GM18498 (cell line): ENCODE measurements at regions not wholly inside any gene's neighbourhood (a gene's known extent, or its start where the extent isn't known, plus 50 kb on each side); places are given as distances from the start of the nearest gene placed in this dataset.
A peak's percentile ranks its signal among the peaks of the same experiment; 100 is the strongest.

Source experiments
- ATAC-seq: cut with Tn5 transposase; IDR thresholded peaks from one replicate; pipeline ENCODE4 v1.9.1; 2021; ENCODE audit warnings: mild to moderate bottlenecking, moderate library complexity; ENCODE audit not compliant: unreplicated experiment

DNA sequence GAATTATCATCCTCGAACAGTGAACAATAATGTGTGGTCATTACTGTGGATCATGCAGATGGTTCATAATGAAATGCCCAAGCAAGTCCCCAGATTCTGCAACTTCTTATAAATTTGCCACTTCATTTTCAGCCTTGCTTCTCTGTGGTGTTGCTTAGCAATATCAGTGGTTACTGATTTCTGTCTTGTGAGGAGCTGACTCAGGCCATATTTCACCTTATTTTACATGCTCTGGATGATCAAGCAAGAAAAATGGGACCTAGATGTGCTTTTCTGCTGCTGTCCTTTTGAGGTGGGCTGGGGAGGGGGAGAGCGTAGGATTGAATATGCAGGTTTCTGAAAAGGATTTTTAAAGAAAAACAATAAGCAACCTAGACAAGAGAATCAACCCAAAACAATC lies 188.3 kb downstream of the SLC24A2 start:
- no peak for ATAC-seq

- ATAC-seq, result no peak
Observed at GRCh38 chr9:19598722-19599121, 189.9 kb downstream of the ACER2 start.

DNA sequence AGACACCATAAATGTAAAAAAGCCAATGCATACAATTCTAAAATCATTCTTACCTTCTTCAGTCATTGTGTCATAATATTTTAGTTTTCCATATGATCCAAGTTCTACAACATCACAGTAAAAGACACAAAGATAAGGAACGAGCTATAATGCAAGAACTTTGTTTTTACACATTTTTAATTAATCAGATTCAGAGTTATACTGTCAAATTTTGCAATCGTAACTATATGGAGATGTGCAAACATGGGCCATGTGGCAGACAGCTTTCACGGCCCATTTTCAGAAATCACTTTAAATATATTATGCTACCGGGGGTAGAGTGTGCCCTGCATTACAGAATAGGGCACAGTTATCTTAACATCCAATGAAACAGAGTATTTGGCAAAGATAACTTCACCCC lies 188.4 kb downstream of the ACER2 start:
- no peak for ATAC-seq

DNA sequence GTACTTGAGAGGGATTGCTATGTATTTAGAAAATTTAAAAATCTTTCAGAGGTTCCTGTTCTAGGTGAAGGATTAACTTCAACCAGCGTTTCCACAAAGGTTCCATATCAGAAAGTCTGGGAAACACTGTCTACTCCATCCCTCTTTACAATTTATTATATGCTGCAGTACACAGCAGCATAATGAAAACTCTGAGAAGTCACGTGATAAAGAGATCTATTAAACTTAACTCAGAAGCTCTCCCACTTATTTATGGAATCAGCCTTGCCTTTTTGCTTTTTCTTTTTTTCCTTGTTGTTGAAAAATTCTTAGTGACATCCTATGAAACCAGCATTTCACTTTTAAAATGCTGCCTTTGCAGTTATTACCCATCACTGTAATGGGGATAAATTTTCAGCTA lies 186.2 kb downstream of the ACER2 start:
- no peak for ATAC-seq

DNA sequence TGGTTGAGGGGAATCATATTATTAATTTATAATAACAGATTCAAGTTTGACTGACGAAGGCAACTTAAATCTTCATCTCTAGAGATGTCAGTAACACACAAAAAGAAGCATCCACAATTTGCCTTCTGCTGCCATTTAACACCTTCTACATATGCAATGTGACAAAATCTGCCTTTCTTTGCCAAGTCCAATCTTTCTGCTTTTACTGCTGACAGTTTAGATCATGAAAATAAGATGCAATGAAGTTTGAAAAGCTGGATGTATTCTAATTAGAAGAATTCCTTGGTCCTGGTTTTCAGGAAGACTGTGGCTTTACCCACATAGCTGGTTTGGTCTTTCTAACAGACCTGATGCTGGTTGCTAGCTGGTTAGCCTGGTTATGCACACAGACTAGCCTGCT lies 178.9 kb downstream of the ACER2 start:
- ATAC-seq, result no peak

DNA sequence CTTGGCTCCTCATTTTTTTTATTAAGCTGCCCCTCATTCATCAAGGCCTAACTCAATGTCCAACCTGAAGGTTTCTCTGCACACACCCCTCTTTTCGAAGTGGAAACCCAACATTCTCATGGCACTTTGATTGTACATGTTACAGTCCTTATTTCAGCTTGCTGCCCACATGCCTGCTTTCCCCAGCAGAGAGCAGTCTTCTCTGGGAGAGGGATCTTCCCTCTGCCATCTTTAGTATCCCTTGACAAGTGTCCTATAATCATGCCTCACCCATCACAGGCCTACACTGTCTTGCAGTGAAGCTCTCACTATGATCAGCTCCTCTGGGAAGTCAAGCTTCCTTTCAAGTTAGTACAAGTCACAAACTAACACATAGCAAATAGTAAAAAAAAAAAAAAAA lies 175.1 kb downstream of the ACER2 start:
- no peak for ATAC-seq

DNA sequence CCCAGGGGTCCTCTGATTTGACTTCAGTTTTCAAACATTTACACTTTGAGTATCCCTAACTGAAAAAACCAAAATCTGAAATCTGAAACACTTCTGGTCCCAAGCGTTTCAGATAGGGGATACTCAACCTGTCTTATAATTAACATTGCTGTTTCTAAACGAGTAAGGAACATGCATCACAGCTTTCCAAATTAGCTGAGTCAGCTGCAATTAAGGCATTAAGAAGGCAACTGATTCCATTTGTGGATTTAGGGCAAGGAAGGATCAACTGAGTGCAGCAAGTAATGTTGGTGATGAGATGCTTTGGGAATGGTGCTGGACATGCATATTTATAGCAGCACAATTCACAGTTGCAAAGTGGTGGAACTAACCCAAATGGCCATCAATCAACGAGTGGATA lies 168.6 kb downstream of the ACER2 start:
- ATAC-seq, result no peak

- no peak for ATAC-seq
Observed at GRCh38 chr9:19568946-19569345, 160.1 kb downstream of the ACER2 start.

- no peak for ATAC-seq
Observed at GRCh38 chr9:19564396-19565061, 155.7 kb downstream of the ACER2 start.

GRCh38 chr9:19555214-19555613 lies 146.4 kb downstream of the ACER2 start:
- ATAC-seq, result no peak

GRCh38 chr9:19554529-19554928 lies 145.7 kb downstream of the ACER2 start:
- ATAC-seq, result no peak

DNA sequence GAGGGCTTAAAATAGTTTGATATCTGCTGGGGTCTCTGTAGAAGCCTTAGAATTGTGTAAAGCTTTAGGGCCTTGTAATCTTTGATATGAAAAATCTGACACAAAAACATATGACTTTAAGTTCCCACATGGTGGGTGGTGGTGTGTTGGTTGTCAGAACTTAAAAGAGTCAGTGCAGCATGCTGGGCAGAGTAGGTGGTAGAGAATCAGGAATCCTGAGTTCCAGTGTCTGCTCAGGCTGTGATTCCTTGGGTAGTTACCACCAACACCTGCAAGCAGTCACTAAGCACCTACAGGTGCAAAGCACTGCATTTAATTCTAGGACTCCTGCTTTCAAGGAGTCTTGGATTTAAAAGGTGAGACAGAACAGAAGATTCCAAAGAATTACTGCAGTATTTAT lies 144.6 kb downstream of the ACER2 start:
- no peak for ATAC-seq

- no peak for ATAC-seq
Observed at GRCh38 chr9:19552282-19553105, 143.7 kb downstream of the ACER2 start.

DNA sequence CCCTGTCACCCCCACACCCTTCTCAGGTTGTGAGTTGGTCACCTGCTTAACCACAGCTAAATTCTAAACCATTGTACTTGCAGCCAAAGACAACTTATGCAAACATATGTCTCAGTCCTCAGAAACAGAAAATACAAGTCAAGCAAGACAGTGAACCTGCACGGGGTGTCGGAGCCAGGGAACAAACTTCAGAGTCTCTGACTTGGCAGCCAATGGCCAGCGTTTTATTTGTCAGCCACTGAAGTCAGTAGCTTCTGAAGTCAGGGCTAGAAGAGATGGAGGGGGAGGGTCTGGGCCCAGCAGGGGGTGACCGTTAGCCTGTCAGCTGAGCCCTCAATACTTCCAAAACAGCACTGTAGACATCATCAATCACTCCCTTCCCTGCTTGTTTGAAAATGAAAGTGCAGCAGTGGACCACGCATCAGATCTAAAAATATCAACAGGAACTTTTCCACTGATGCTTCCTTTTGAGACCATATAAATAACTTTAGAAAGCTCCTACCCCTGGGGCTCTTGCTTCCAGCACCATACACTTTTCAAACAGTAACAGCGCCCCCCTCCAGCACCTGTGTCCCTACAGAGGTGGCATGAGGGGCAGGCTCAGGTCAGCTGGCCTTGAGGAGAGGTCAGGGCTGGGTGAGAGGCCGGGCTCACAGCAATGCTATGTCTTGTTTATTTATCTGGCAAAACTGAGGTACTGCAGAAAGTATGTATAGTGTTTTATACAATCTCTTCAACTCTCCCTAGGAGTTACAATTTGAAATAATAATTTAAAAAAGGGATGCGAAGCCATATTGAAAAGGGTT lies 142.5 kb downstream of the ACER2 start:
- peak; percentile 82 for ATAC-seq

- ATAC-seq, result no peak
Observed at GRCh38 chr9:19550009-19550408, 141.2 kb downstream of the ACER2 start.

DNA sequence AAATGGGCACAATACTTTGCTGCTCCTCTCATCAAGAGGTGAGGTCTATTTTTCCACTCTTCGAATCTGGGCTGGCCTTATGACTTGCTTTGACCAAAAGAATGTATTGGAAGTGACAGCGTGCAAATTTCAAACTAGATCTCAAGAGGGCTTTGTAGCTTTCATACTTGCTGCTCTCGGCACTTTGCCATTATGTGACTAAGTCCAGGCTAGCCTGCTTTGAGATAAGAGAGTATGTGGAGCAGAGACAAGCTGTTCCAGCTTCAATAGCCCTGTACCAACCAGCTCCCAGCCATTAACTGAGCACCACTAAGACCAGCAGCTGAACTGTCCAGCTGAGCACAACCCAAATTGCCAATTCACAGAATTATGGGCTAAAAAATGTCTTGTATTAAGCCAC lies 124.6 kb downstream of the ACER2 start:
- no peak for ATAC-seq

DNA sequence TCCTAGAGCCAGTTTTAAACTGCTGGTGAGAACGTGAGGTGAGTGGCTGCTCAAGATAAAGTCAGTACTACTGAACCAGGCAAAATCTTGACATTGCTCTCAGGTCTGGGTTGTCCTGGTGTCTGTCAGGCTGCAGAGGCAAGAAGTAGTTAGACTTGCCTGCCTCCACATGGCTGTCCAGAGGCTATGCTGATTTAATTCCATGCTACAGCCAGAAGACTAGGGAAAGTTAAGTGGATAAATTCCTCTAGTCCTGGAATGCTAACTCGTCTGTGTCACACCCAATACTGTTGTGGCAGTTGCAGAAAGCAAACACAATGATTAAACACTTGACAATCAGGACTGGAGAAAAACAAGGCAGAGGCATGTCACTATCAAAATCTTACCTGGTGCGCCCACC lies 118.9 kb downstream of the ACER2 start:
- no peak for ATAC-seq

- ATAC-seq, result no peak
Observed at GRCh38 chr9:19522558-19522957, 113.7 kb downstream of the ACER2 start.

DNA sequence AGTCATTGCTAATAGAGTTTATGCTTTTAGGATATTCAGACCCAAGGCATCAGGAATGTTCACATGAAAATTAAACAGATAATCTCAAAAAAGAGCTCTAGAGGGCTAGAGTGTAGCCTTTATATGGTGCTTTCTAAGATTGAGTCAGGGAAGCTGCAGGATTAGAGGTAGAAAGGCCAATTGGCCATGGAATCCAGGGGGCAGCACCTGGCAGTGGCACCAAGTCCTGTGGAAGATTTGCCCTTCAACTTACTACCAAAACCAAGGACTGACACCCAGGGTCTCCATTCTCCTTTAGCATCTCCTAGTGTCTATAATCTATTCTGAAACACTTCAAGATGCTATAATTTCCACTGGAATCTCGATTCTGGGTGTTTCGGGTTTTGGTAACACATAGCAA lies 112.4 kb downstream of the ACER2 start:
- no peak for ATAC-seq

DNA sequence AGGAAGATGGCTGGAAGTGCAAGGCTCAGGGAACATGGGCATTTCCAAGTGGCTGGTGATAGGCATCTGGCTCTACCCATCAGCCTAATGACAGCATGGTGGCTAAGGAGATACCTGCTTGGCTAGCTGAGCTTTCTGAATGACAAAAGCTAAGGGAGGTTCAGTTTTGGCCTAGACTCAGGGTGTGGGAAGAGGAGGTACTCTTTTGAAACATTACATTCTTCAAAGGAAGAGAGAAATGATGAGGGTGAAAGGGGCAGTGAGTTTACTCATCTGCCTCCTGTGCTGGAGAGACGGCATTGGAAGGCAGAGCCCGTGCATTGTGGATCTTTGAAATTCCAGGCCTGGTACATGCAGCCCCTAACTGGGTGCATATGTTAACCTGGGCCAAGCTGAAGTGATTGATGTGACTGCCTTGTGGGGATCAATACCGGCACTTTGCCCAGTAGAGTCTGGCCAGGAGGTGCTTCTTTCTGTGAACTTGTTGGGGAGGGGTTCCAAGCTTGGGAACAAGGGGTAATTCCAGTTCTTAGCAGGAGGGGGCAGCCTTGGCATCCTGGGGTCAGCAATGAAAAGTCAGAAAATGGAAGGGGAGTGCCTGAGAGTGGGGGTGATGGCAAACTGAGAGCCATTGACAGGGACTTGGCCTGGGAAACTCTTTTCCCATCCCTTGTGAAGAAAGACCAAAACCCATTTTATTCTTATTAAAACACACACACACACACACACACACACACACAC lies 108.6 kb downstream of the ACER2 start:
- ATAC-seq, result peak; percentile 54

- no peak for ATAC-seq
Observed at GRCh38 chr9:19516348-19516747, 107.5 kb downstream of the ACER2 start.
